ENCODE measurements at regions not wholly inside any gene's neighbourhood (a gene's known extent, or its start where the extent isn't known, plus 50 kb on each side); places are given as distances from the start of the nearest gene placed in this dataset.
A peak's percentile ranks its signal among the peaks of the same experiment; 100 is the strongest.

GRCh38 chr2:19579461-19579860 is 221.0 kb upstream of the OSR1 start:
- no peak for DNase-seq

GRCh38 chr2:19577723-19578122 is 219.3 kb upstream of the OSR1 start:
- peak; percentile 18 for DNase-seq

GRCh38 chr2:19576411-19576810 is 218.0 kb upstream of the OSR1 start:
- DNase-seq, result no peak

- DNase-seq, result no peak
These were observed 217.2 kb upstream of the OSR1 start for GRCh38 chr2:19575641-19576040.

- DNase-seq, result peak; percentile 6
These were observed 216.4 kb upstream of the OSR1 start for GRCh38 chr2:19574778-19575260.

- no peak for DNase-seq
These were observed 215.4 kb upstream of the OSR1 start for GRCh38 chr2:19573784-19574183.

GRCh38 chr2:19571773-19572172 is 213.3 kb upstream of the OSR1 start:
- DNase-seq, result no peak

- peak; percentile 3 for DNase-seq
These were observed 210.9 kb upstream of the OSR1 start for GRCh38 chr2:19569300-19569791.

- no peak for DNase-seq
These were observed 210.4 kb upstream of the OSR1 start for GRCh38 chr2:19568809-19569208.

GRCh38 chr2:19560785-19561184 is 202.4 kb upstream of the OSR1 start:
- DNase-seq, result no peak

GRCh38 chr2:19559596-19560240 is 201.3 kb upstream of the OSR1 start:
- no peak for DNase-seq

- DNase-seq, result no peak
These were observed 198.2 kb upstream of the OSR1 start for GRCh38 chr2:19556648-19557047.

GRCh38 chr2:19554520-19554919 is 196.1 kb upstream of the OSR1 start:
- no peak for DNase-seq

- no peak for DNase-seq
These were observed 193.8 kb upstream of the OSR1 start for GRCh38 chr2:19552270-19552669.

- DNase-seq, result no peak
These were observed 192.3 kb upstream of the OSR1 start for GRCh38 chr2:19550750-19551149.

- no peak for DNase-seq
These were observed 191.4 kb upstream of the OSR1 start for GRCh38 chr2:19549821-19550220.

- no peak for DNase-seq
These were observed 189.7 kb upstream of the OSR1 start for GRCh38 chr2:19548116-19548515.

- no peak for DNase-seq
These were observed 188.9 kb upstream of the OSR1 start for GRCh38 chr2:19547321-19547720.

GRCh38 chr2:19545507-19545906 is 187.1 kb upstream of the OSR1 start:
- no peak for DNase-seq

GRCh38 chr2:19543663-19544383 is 185.4 kb upstream of the OSR1 start:
- no peak for DNase-seq

- no peak for DNase-seq
These were observed 184.6 kb upstream of the OSR1 start for GRCh38 chr2:19542796-19543662.

GRCh38 chr2:19541884-19542283 is 183.5 kb upstream of the OSR1 start:
- DNase-seq, result no peak

GRCh38 chr2:19540739-19541525 is 182.5 kb upstream of the OSR1 start:
- DNase-seq, result peak; percentile 49
